ENCODE measurements at regions not wholly inside any gene's neighbourhood (a gene's known extent, or its start where the extent isn't known, plus 50 kb on each side); places are given as distances from the start of the nearest gene placed in this dataset.

GRCh38 chr2:239639421-239640185 lies 238.8 kb upstream of the HDAC4 start:
- DNase-seq (ENCODE audit: low read depth): no peak

GRCh38 chr2:239638376-239638775 lies 237.6 kb upstream of the HDAC4 start:
- DNase-seq (ENCODE audit: low read depth): no peak

- DNase-seq (ENCODE audit: low read depth): no peak
Measured at GRCh38 chr2:239636808-239637207, 236.0 kb upstream of the HDAC4 start.

DNA sequence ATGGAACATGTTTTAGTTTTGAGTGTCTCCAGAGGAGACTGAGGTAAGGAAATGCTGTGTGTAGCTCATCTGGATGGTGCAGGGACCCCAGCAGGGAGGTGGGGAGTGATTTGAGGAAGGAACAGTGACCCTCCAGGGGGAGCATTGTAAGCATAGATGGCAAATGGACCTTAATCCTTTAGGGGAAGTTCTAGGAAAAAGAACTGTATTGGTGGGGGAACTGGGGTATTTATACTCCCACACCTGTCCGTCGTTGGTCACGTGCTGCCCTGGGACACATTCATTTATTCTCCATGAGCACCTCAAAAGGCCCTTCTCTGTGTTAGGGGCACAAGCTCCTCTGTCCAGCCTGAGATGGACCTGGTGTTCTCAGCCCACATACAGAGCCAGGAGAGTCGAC lies 233.9 kb upstream of the HDAC4 start:
- no peak for DNase-seq (ENCODE audit: low read depth)

DNA sequence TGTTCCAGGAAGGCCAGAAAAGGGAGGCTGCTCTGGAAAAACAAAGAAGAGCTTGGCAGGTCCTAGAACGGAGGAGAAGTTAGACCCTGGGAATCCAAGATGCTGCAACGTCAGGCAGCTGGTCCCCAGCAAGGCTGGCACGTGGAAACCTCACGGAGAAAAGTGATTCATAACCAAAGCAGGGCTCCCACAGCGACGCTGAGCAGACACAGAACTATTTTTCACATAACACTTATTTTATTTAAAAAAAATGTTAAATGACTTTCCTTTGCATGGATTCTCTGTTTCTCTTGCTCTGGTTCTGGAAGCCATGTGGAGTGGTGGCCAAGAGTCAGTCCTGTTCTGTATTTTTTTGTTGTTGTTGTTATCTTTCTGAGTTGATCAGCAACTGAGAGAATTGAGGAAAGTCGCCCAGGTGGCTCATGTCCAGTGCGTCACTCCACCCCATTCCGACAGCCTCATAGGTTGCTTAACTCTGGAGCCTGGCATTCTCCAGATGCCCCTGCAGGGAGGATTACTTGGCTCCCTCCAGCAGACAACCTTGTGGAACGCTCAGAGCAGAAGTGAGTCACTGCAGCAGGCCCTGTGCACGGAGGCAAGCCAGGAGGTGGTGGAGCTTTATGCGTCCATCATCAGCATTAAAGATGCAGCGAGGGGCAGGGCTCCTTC lies 229.9 kb upstream of the HDAC4 start:
- no peak for DNase-seq (ENCODE audit: low read depth)

GRCh38 chr2:239629926-239630617 lies 229.3 kb upstream of the HDAC4 start:
- DNase-seq (ENCODE audit: low read depth): no peak

DNA sequence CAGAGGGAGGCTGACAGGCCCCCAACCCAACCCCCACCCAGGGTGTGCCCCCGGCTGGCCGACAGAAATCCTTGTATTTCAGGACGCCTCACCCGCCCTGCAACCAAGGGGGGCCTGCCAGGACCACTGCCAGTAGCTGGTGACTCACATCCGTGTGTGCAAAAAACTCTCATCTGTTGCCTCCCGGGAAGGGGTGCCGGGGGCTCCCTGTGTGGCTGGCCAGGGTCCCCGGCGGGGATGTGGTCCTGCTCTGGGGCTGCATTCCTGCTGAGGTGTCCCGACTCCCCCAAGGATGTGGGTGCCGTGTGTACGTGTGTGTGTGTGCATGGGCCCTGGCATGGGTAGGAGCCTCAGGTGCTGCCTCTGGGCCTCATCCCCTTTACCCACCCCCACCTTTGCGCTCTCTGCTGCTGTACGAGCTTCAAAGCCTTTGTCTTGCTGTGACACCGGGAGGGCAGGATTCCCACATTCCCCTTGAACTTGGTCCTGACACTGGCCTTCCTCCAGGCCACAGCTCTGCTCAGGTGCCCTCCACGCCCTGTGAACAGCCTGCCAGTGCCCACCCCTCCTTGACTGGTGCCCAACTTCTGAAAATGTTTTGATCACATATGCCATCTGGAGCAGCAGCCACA lies 226.3 kb upstream of the HDAC4 start:
- DNase-seq (ENCODE audit: low read depth): no peak

- no peak for DNase-seq (ENCODE audit: low read depth)
Measured at GRCh38 chr2:239625971-239626734, 225.3 kb upstream of the HDAC4 start.

GRCh38 chr2:239625156-239625845 lies 224.5 kb upstream of the HDAC4 start:
- no peak for DNase-seq (ENCODE audit: low read depth)

DNA sequence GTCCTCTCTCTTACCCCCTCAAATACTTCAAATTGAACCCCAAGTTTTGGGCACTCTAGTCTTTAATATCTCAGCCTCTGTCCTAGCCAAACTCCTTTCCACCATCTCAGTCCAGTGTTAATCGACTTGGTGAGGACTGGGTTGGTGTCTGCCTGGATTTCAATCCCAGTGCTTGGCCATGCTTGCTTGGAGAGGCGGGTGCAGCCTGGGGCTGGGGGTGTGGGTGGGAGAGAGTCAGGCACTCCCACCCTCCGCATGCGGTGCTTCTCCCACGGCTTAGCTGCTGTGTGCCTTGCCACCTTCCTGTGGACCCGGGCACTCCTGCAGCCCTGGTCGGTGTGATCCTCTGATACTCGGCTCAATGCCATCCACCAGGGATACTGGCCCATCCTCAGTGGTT lies 220.8 kb upstream of the HDAC4 start:
- no peak for DNase-seq (ENCODE audit: low read depth)

GRCh38 chr2:239619369-239619768 lies 218.5 kb upstream of the HDAC4 start:
- no peak for DNase-seq (ENCODE audit: low read depth)

GRCh38 chr2:239616729-239617128 lies 215.9 kb upstream of the HDAC4 start:
- DNase-seq (ENCODE audit: low read depth): no peak

GRCh38 chr2:239612133-239612532 lies 211.3 kb upstream of the HDAC4 start:
- no peak for DNase-seq (ENCODE audit: low read depth)

DNA sequence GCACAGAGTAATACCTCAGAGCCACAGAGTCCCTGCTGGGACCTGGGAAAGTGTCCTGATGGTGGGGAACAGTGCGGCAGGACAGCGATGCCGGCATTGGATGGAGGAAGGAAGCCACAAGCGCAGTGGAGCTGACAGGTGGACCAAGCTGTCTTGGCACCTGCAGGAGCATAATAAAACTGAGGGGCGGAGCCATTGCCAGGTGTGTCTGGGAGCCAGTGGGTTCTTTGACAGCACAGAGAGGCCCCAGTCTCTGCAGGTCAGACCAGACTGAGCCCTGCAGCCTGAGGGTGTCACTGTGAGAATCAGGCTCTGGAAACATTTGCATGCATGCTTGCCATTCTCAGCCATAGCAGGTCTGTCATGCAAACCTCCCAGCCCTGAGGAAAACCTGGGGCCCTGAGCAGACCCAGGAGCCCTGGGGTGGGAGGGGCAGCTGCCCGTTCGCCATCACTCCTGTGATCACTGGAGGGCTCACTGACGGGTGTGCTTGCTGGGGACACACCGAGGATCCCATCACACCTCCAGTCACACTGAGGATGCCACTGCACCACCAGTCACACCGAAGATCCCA lies 210.5 kb upstream of the HDAC4 start:
- no peak for DNase-seq (ENCODE audit: low read depth)

DNA sequence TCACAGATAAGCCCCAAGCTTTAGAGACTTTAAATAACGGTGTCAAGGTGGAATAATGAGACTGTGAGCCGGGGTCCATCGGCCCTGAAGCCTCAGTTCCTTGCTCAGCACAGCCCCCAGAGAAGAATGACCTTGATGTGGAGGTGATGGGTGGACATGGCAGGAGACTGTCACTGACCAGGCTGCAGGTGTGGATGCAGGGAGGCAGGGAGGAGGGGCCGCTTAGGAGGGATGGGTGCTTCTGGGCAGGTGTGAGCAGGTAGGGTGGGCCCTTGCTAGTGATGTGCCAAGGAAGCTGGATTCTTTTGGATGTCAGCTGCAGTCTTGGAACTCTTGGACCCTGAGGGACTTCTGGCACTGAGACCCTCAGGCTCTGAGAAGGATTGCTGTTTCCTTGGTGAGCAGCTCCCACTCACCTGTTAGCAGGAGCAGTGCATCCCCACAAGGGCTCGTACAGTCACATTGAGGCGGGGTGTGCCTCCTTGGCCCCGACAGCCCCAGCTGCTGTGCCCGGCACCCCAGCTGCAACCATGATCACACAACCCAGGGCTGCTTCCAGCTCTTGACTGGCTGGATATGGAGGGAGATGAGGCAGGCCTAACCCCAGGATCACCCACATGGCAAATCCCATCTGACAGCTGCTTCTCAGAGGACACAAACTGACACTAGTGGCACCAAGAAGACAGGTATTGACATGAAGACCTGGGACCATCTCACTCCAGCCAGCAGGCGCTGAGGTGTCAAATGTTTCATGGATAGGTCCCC lies 209.8 kb upstream of the HDAC4 start:
- no peak for DNase-seq (ENCODE audit: low read depth)

GRCh38 chr2:239609607-239610310 lies 208.9 kb upstream of the HDAC4 start:
- DNase-seq (ENCODE audit: low read depth): no peak

GRCh38 chr2:239609162-239609561 lies 208.3 kb upstream of the HDAC4 start:
- no peak for DNase-seq (ENCODE audit: low read depth)

DNA sequence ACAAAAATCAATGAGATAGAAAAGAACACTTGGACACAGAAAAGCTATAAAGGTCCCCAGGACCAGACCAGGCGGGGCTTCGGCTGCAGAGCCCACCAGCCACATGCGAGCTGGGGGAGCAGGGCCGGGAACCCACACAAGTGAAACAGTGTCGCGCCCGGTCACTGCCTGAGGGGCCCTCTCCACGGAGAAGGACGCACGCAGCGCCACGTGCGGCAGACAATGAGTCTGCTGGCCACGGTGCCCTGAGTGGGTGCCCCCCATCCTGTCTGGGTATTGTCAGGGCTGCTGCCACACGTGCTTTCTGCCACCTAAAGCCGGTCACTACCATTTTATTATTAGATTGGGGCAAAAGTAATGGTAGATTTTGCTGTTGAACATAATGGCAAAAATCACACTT lies 207.9 kb upstream of the HDAC4 start:
- no peak for DNase-seq (ENCODE audit: low read depth)

GRCh38 chr2:239608260-239608659 lies 207.4 kb upstream of the HDAC4 start:
- DNase-seq (ENCODE audit: low read depth): no peak

Data from myocyte (in vitro differentiated cells).